DND-41 (cell line): ENCODE measurements at regions not wholly inside any gene's neighbourhood (a gene's known extent, or its start where the extent isn't known, plus 50 kb on each side); places are given as distances from the start of the nearest gene placed in this dataset.

Experiments
- ATAC-seq: fragments of 200-7000 bp; cut with Tn5 transposase; 3 replicates; pipeline ENCODE4 v1.9.1; 2021; ENCODE audit warnings: low read depth; ENCODE audit not compliant: insufficient read depth
- DNase-seq: peaks from one replicate; pipeline ENCODE4 v3.0.0-alpha.2; 2020
- H2AFZ ChIP-seq: 2 replicates; pipeline ENCODE4 v1.6.0; 2012; ENCODE audit warnings: low read depth, low read length
- H3K27ac ChIP-seq: 2 replicates; pipeline ENCODE4 v1.5.1; 2012; ENCODE audit warnings: low read length, inconsistent platforms
- H3K27me3 ChIP-seq: fragments of 200-600 bp; sonication (generic); 2 replicates; pipeline ENCODE4 v1.6.0; 2012; ENCODE audit warnings: low read length, mild to moderate bottlenecking, inconsistent platforms; ENCODE audit not compliant: insufficient read depth, poor library complexity
- H3K36me3 ChIP-seq: 2 replicates; pipeline ENCODE4 v1.5.1; 2012; ENCODE audit warnings: low read length, inconsistent platforms; ENCODE audit not compliant: insufficient read depth
- H3K4me1 ChIP-seq: 2 replicates; pipeline ENCODE4 v1.5.1; 2012; ENCODE audit warnings: mild to moderate bottlenecking, low read length; ENCODE audit not compliant: insufficient read depth
- H3K4me2 ChIP-seq: 2 replicates; pipeline ENCODE4 v1.6.0; 2012; ENCODE audit warnings: mild to moderate bottlenecking, moderate library complexity, low read length, inconsistent platforms; ENCODE audit not compliant: insufficient read depth
- H3K4me3 ChIP-seq, 2 experiments: fragments of 200-600 bp in 1 of 2; shearing (Covaris generic) in 1 of 2; 2 replicates each; pipeline ENCODE4 v1.5.1; 2012 to 2016; ENCODE audit warnings: inconsistent platforms in 2 of 2, low read length in 2 of 2, mild to moderate bottlenecking in 2 of 2, low read depth in 1 of 2, moderate library complexity in 1 of 2
- H3K79me2 ChIP-seq: 2 replicates; pipeline ENCODE4 v1.6.0; 2012; ENCODE audit warnings: low read length, inconsistent platforms; ENCODE audit not compliant: insufficient read depth
- H3K9ac ChIP-seq: 2 replicates; pipeline ENCODE4 v1.6.0; 2012; ENCODE audit warnings: low read depth, mild to moderate bottlenecking, inconsistent platforms, low read length, moderate library complexity
- H3K9me3 ChIP-seq: 2 replicates; pipeline ENCODE4 v1.5.1; 2012; ENCODE audit warnings: low read length, moderate library complexity, mild to moderate bottlenecking, inconsistent platforms; ENCODE audit not compliant: insufficient read depth, severe bottlenecking
- H4K20me1 ChIP-seq: 2 replicates; pipeline ENCODE4 v1.6.0; 2012; ENCODE audit warnings: low read length; ENCODE audit not compliant: insufficient read depth
- CTCF ChIP-seq: IDR thresholded peaks from 2 replicates; pipeline ENCODE4 v1.5.1; 2012; ENCODE audit warnings: borderline replicate concordance, low read length, moderate library complexity, mild to moderate bottlenecking; ENCODE audit not compliant: poor library complexity, severe bottlenecking; ENCODE audit errors: extremely low read depth
- EZH2 ChIP-seq: IDR thresholded peaks from 3 replicates; pipeline ENCODE4 v1.6.1; 2012; ENCODE audit warnings: borderline replicate concordance, low read depth, mild to moderate bottlenecking, moderate library complexity, low read length, inconsistent platforms; ENCODE audit not compliant: severe bottlenecking

GRCh38 chr4:177239878-177240277, 69.8 kb upstream of the NEIL3 start:
- Histone ChIP-seq H3K9ac (no peak overlapping the region), H3K4me2 (no peak overlapping the region), H3K9me3 (no peaks in the 10 kb centered on the region), H3K4me1 (peaks cover 94% of the 10 kb centered on the region), H3K36me3 (no peaks in the 10 kb centered on the region), H3K27ac (peak overlapping the region; percentile 36; the same call in 1 of the 2 replicates), H3K4me3 (no peak overlapping the region), H3K27me3 (no peaks in the 10 kb centered on the region), H4K20me1 (no peaks in the 10 kb centered on the region), H2AFZ (no peak overlapping the region), H3K79me2 (peaks cover 42% of the 10 kb centered on the region)
- no peak for DNase-seq
- ATAC-seq: no peak
- no peak for TF ChIP-seq EZH2
- TF ChIP-seq CTCF: peak; percentile 35

DNA sequence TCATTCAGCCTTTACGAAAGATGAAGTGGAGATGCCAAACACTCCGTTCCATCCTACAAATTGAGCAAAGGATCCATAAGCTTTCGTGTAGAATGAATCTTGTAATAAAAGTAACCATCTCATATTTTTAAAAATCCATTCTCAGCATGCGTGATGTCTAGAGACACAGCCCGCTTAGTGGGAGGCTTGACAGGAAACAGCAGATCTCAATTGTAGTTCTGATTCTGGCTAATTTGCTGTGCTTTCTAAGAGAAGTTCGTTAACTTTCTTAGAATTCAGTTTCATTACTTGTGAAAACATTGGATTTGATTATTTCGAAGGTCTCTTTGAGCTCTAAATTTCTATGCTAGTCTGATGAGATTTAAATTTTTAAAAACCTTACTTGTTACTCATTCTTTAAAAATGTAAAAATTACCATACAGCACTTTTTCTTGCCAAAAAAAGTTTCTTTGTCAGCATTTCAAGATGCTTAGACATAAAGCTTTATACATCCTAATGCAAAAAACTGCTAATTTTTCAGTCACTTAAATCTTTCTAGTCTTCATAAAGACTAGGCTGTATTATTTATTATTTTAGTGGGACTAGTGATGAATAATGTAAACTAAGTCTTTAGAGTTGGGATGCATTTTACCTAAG, 66.9 kb upstream of the NEIL3 start:
- H3K27me3 ChIP-seq: no peaks in the 10 kb centered on the region
- H3K4me1 ChIP-seq: peaks cover 86% of the 10 kb centered on the region
- H3K79me2 ChIP-seq: peaks cover 44% of the 10 kb centered on the region
- TF ChIP-seq CTCF: no peak
- TF ChIP-seq EZH2: no peak
- peak overlapping the region; percentile 77 for H2AFZ ChIP-seq
- peak overlapping the region; percentile 91 for H3K27ac ChIP-seq
- ATAC-seq (peak; percentile 84), DNase-seq (peak; percentile 68)
- H3K36me3 ChIP-seq: no peaks in the 10 kb centered on the region
- H3K9me3 ChIP-seq: no peaks in the 10 kb centered on the region
- H4K20me1 ChIP-seq: no peaks in the 10 kb centered on the region
- peak overlapping the region in 1 of 2 experiments; percentile 50; a peak in 2 of 4 replicates for H3K4me3 ChIP-seq
- peak overlapping the region; percentile 54 for H3K9ac ChIP-seq
- peak overlapping the region; percentile 57 for H3K4me2 ChIP-seq

- Histone ChIP-seq H3K4me3 (no peak overlapping the region), H3K79me2 (peaks cover 41% of the 10 kb centered on the region), H2AFZ (0 out of 2 replicates have a peak overlapping the region, but pooled peaks have one; percentile 14), H3K4me1 (peaks cover 74% of the 10 kb centered on the region), H3K27me3 (no peaks in the 10 kb centered on the region), H3K9ac (no peak overlapping the region), H3K27ac (no peak overlapping the region), H4K20me1 (no peaks in the 10 kb centered on the region), H3K4me2 (no peak overlapping the region), H3K9me3 (no peaks in the 10 kb centered on the region), H3K36me3 (no peaks in the 10 kb centered on the region)
- DNase-seq (no peak), ATAC-seq (no peak)
- no peak for TF ChIP-seq EZH2
- no peak for TF ChIP-seq CTCF
These were observed 62.8 kb upstream of the NEIL3 start for GRCh38 chr4:177246641-177247584.
